Heart left ventricle (tissue), 16 donors: ENCODE measurements at regions not wholly inside any gene's neighbourhood (a gene's known extent, or its start where the extent isn't known, plus 50 kb on each side); places are given as distances from the start of the nearest gene placed in this dataset.

ENCODE experiments used
- ATAC-seq, 4 donors: fragments of 200-7000 bp; cut with Tn5 transposase; one replicate each; pipeline ENCODE4 v1.9.1; 2020 to 2022; ENCODE audit warnings: moderate library complexity in 4 of 4, mild to moderate bottlenecking in 3 of 4, moderate number of reproducible peaks in 1 of 4
- DNase-seq, 5 donors: peaks; one replicate each; pipeline ENCODE4 v3.0.0-alpha.2; 2020
- H3K27ac ChIP-seq, 12 donors: fragments of 200-600 bp; sonication (generic) in 4 of 12; one replicate each; pipeline versions ENCODE4 v1.5.0 to v1.8.0; 2016 to 2022; ENCODE audit warnings: mild to moderate bottlenecking in 2 of 12
- H3K27me3 ChIP-seq, 9 donors: fragments of 200-600 bp; sonication (generic) in 2 of 9; one replicate each; pipeline versions ENCODE4 v1.5.1 to v1.8.0; 2016 to 2022; ENCODE audit warnings: mild to moderate bottlenecking in 3 of 9
- H3K36me3 ChIP-seq, 9 donors: fragments of 200-600 bp; sonication (generic) in 2 of 9; one replicate each; pipeline versions ENCODE4 v1.5.0 to v1.8.0; 2018 to 2022; ENCODE audit warnings: mild to moderate bottlenecking in 2 of 9
- H3K4me1 ChIP-seq, 12 donors: fragments of 200-600 bp; sonication (generic) in 4 of 12; one replicate each; pipeline versions ENCODE4 v1.5.0 to v1.8.0; 2016 to 2022; ENCODE audit warnings: mild to moderate bottlenecking in 3 of 12
- H3K4me3 ChIP-seq, 12 donors: fragments of 200-600 bp; sonication (generic) in 4 of 12; one replicate each; pipeline versions ENCODE4 v1.5.0 to v1.8.0; 2017 to 2022; ENCODE audit warnings: mild to moderate bottlenecking in 9 of 12, moderate library complexity in 4 of 12
- H3K9me3 ChIP-seq, 12 donors: fragments of 200-600 bp; sonication (generic) in 4 of 12; one replicate each; pipeline versions ENCODE4 v1.5.0 to v1.8.0; 2016 to 2022; ENCODE audit warnings: mild to moderate bottlenecking in 1 of 12
- CTCF ChIP-seq, 12 donors: fragments of 200-600 bp; sonication (generic) in 4 of 12; IDR thresholded peaks; one replicate each; pipeline versions ENCODE4 v1.5.0 to v1.8.0; 2018 to 2022; ENCODE audit warnings: antibody characterized with exemption in 12 of 12, mild to moderate bottlenecking in 5 of 12
- POLR2A ChIP-seq, 2 donors: fragments of 450-650 bp; IDR thresholded peaks; one replicate each; pipeline ENCODE4 v1.6.1; 2017; ENCODE audit warnings: antibody characterized with exemption in 2 of 2, mild to moderate bottlenecking in 2 of 2, moderate library complexity in 2 of 2
- WGBS, 4 donors: extraction: QIAGEN DNeasy Blood & Tissue Kit in 2 of 4; methylation state at CpG; one replicate each; pipeline versions ENCODE4 v1.1.5 to v1.1.7; 2013 to 2018; 5-methylcytosine and 5-hydroxymethylcytosine counted together
- intact Hi-C, 10 donors: fragments of 100-400 bp; cut with DNase I; formaldehyde crosslinking; loops; one replicate each; pipeline versions ENCODE4 v1.11.1 to v1.14.2; 2022
- donor health status: ischemic (EF 13 %, LVEDD 7.1; RV severe dilation, severe dysfunction).
- donor health status: healthy with polysubstance abuse.
- donor health status: DM: no; HTN: yes; CAD: no.
- donor health status: DM: no; HTN: no; CAD: no.
- donor health status: ischemic (EF 25% LVEDD 6.9; RV normal size, moderate dysfunction).
- donor health status: ischemic (EF 25% LVEDD 5.7; RV mildly dilated, moderate dysfunction).
- donor health status: healthy.
- donor health status: DM: yes; HTN: yes; CAD: no.
- donor health status: ischemic (EF 35%, LVEDD 5.7; RV mildly dilated, moderate dysfunction).
- donor health status: nonischemic (EF 11% LVEDD 7.7; RV severe dilation, severe dysfunction).
- donor health status: DM: yes; HTN: yes; CAD: no.
- donor health status: PGD.
- donor health status: ischemic (EF 29% LVEDD 5.4; RV normal size, mild dysfunction).
- donor health status: nonischemic (EF 23%, LVEDD 6.1; RV moderate dilation, normal function).

- peaks cover 0 to 14% (median 6%) of the 10 kb centered on the region in 12 donors for H3K9me3 ChIP-seq
- DNase-seq = no peak
- no peaks in the 10 kb centered on the region for H3K4me1 ChIP-seq
- 45 to 75% (median 58%) methylated on average over 2 of the region's 2 CpGs for WGBS, 4 donors
- intact Hi-C loops = no loop called here
- TF ChIP-seq POLR2A (IDR thresholded peaks at IDR 0.05) (no peak), CTCF (IDR thresholded peaks at IDR 0.05) (no peak)
- H3K27me3 ChIP-seq = no peaks in the 10 kb centered on the region
- H3K4me3 ChIP-seq = no peak overlapping the region
- no peak overlapping the region for H3K27ac ChIP-seq
- H3K36me3 ChIP-seq = no peaks in the 10 kb centered on the region
- no peak for ATAC-seq
Measured at GRCh38 chr12:30473274-30473673, 222.4 kb downstream of the IPO8 start.

- WGBS, 4 donors = 67 to 76% (median 73%) methylated on average over 4 of the region's 4 CpGs
- H3K9me3 ChIP-seq = peaks cover 0 to 14% (median 6%) of the 10 kb centered on the region in 12 donors
- no peak overlapping the region for H3K27ac ChIP-seq
- no peak for ATAC-seq
- no peaks in the 10 kb centered on the region for H3K36me3 ChIP-seq
- H3K4me1 ChIP-seq = no peaks in the 10 kb centered on the region
- H3K4me3 ChIP-seq = no peak overlapping the region
- no peaks in the 10 kb centered on the region for H3K27me3 ChIP-seq
- intact Hi-C loops = no loop called here
- no peak for TF ChIP-seq CTCF (IDR thresholded peaks at IDR 0.05)
- no peak for TF ChIP-seq POLR2A (IDR thresholded peaks at IDR 0.05)
- no peak for DNase-seq
Measured at GRCh38 chr12:30466093-30466585, 229.5 kb downstream of the IPO8 start.

- no peaks in the 10 kb centered on the region for H3K27me3 ChIP-seq
- H3K4me1 ChIP-seq = no peaks in the 10 kb centered on the region
- no peaks in the 10 kb centered on the region for H3K9me3 ChIP-seq
- intact Hi-C loops = no loop called here
- DNase-seq (no peak), ATAC-seq (no peak)
- H3K36me3 ChIP-seq = no peaks in the 10 kb centered on the region
- no peak overlapping the region for H3K4me3 ChIP-seq
- WGBS, 4 donors = 66 to 84% (median 75%) methylated on average over 2 of the region's 2 CpGs
- H3K27ac ChIP-seq = no peak overlapping the region
- no peak for TF ChIP-seq POLR2A (IDR thresholded peaks at IDR 0.05)
- no peak for TF ChIP-seq CTCF (IDR thresholded peaks at IDR 0.05)
Measured at GRCh38 chr12:30463636-30464035, 232.0 kb downstream of the IPO8 start.

- H3K4me3 ChIP-seq = no peak overlapping the region
- 20 to 35% (median 32%) methylated on average over 1 of the region's 1 CpG for WGBS, 4 donors
- no peaks in the 10 kb centered on the region for H3K36me3 ChIP-seq
- H3K27me3 ChIP-seq = no peaks in the 10 kb centered on the region
- intact Hi-C loops = no loop called here
- H3K4me1 ChIP-seq = peaks cover 0 to 3% (median 0%) of the 10 kb centered on the region in 12 donors
- no peak for TF ChIP-seq CTCF (IDR thresholded peaks at IDR 0.05)
- TF ChIP-seq POLR2A (IDR thresholded peaks at IDR 0.05) = no peak
- no peak for ATAC-seq
- no peak overlapping the region for H3K27ac ChIP-seq
- H3K9me3 ChIP-seq = no peaks in the 10 kb centered on the region
- DNase-seq = no peak
Measured at GRCh38 chr12:30462249-30462648, 233.4 kb downstream of the IPO8 start.
